ENCODE measurements at regions not wholly inside any gene's neighbourhood (a gene's known extent, or its start where the extent isn't known, plus 50 kb on each side); places are given as distances from the start of the nearest gene placed in this dataset.

DNA sequence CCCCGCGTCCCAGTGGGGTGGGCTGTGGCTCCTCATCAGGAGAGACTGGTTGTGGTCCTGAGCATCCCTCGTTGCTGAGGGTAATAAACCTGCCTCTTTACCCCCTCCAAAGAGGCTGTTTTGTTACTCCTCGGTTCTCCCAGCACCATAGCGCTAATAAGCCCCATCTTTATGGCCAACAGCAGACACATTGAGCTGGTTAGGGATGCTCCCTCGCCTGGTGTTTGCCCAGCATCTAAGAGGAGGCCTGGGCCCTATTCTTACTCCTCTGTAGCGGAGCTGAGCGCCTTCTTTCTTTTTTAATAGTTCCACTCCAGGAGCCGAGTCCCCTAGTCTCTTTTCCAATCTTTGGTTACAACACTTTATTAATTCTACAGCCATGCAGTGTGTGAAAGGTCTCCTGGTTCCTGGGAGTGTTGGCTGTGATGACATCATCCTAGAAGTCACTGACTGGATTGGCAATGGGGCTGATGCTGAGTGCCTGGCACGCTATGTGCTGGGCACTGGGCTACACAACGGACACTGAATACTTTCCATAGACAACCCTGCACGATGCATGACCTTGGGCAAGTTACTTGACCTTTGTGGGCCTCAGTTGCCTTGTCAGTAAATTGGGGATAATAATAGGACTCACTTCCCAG is 50.6 kb upstream of the CCDC167 start:
- TF ChIP-seq POLR2A (IDR thresholded peaks at IDR 0.05; ENCODE audit: low read length) (no peak), GATA1 (IDR thresholded peaks at IDR 0.05; ENCODE audit: low read depth, low read length) (no peak)
